ENCODE measurements at regions not wholly inside any gene's neighbourhood (a gene's known extent, or its start where the extent isn't known, plus 50 kb on each side); places are given as distances from the start of the nearest gene placed in this dataset. TPM values are rescaled to one million over a fixed set of nuclear protein-coding genes. Genes with fewer than 3 reads are reported as not detected.

DNA sequence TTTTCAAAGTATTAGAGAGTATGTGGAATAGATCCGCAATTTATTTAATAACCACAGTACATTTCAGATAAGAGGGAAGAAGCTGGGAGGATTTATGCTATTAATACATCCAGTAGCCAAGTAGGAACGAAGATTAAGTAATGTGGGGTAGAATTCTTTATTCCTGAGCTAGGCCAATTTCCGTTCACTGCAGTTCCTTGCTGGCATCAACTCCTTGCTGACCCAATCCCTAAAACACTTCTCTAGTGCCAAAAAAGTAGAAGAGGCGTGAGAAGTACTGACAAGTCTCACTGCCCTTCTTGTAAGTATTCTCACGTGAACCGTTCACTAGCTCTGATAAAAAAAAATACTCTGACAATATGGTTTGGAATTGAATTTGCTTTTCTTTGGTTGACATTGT, 211.4 kb downstream of the EPHA4 start:
- Mint-ChIP-seq H3K9me3 (ENCODE audit: unreplicated experiment) (no peaks in the 10 kb centered on the region), H3K27me3 (ENCODE audit: insufficient read depth, unreplicated experiment) (no peaks in the 10 kb centered on the region), H3K4me1 (ENCODE audit: insufficient read depth, unreplicated experiment) (no peaks in the 10 kb centered on the region), H3K36me3 (ENCODE audit: insufficient read depth, unreplicated experiment) (no peaks in the 10 kb centered on the region), H3K4me3 (ENCODE audit: unreplicated experiment) (no peak overlapping the region), H3K27ac (ENCODE audit: low read depth, unreplicated experiment) (no peak overlapping the region)
- BruUV-seq (replicated peaks): no TSS peak
- no peak for DNase-seq (ENCODE audit: unreplicated experiment)
- TF ChIP-seq, protein P1, sequence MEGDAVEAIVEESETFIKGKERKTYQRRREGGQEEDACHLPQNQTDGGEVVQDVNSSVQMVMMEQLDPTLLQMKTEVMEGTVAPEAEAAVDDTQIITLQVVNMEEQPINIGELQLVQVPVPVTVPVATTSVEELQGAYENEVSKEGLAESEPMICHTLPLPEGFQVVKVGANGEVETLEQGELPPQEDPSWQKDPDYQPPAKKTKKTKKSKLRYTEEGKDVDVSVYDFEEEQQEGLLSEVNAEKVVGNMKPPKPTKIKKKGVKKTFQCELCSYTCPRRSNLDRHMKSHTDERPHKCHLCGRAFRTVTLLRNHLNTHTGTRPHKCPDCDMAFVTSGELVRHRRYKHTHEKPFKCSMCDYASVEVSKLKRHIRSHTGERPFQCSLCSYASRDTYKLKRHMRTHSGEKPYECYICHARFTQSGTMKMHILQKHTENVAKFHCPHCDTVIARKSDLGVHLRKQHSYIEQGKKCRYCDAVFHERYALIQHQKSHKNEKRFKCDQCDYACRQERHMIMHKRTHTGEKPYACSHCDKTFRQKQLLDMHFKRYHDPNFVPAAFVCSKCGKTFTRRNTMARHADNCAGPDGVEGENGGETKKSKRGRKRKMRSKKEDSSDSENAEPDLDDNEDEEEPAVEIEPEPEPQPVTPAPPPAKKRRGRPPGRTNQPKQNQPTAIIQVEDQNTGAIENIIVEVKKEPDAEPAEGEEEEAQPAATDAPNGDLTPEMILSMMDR (IDR thresholded peaks at IDR 0.05; ENCODE audit: unreplicated experiment): no peak
- ChIA-PET CTCF (interaction anchor here (0.7 kb wide), 1 partner anchor 33 kb away, joined by 3 read pairs; no protein-coding TSS in a partner anchor), POLR2A (interaction anchor here (0.7 kb wide), 1 partner anchor 859 kb away, joined by 3 read pairs; no protein-coding TSS in a partner anchor)
- intact Hi-C loops (cut with micrococcal nuclease): no loop called here

- CTCF ChIA-PET: interaction anchor here (0.9 kb wide), 1 partner anchor 1624 kb away, joined by 3 read pairs; no protein-coding TSS in a partner anchor
- Mint-ChIP-seq H3K9me3 (ENCODE audit: unreplicated experiment) (no peaks in the 10 kb centered on the region), H3K4me1 (ENCODE audit: insufficient read depth, unreplicated experiment) (no peaks in the 10 kb centered on the region), H3K4me3 (ENCODE audit: unreplicated experiment) (no peak overlapping the region), H3K27ac (ENCODE audit: low read depth, unreplicated experiment) (no peak overlapping the region), H3K27me3 (ENCODE audit: insufficient read depth, unreplicated experiment) (no peaks in the 10 kb centered on the region), H3K36me3 (ENCODE audit: insufficient read depth, unreplicated experiment) (no peaks in the 10 kb centered on the region)
- TF ChIP-seq, protein P1 (IDR thresholded peaks at IDR 0.05; ENCODE audit: unreplicated experiment): no peak
- no peak for DNase-seq (ENCODE audit: unreplicated experiment)
- POLR2A ChIA-PET: interaction anchor here (0.7 kb wide), 1 partner anchor 860 kb away, joined by 3 read pairs; no protein-coding TSS in a partner anchor
- intact Hi-C loops (cut with micrococcal nuclease): no loop called here
- no TSS peak for BruUV-seq (replicated peaks)
These were observed 210.5 kb downstream of the EPHA4 start for GRCh38 chr2:221361633-221362032.

GRCh38 chr2:221364672-221365071, 207.4 kb downstream of the EPHA4 start:
- Mint-ChIP-seq H3K27ac (ENCODE audit: low read depth, unreplicated experiment) (no peak overlapping the region), H3K36me3 (ENCODE audit: insufficient read depth, unreplicated experiment) (no peaks in the 10 kb centered on the region), H3K9me3 (ENCODE audit: unreplicated experiment) (no peaks in the 10 kb centered on the region), H3K4me1 (ENCODE audit: insufficient read depth, unreplicated experiment) (no peaks in the 10 kb centered on the region), H3K27me3 (ENCODE audit: insufficient read depth, unreplicated experiment) (no peaks in the 10 kb centered on the region), H3K4me3 (ENCODE audit: unreplicated experiment) (no peak overlapping the region)
- POLR2A ChIA-PET: no interaction called here
- intact Hi-C loops (cut with micrococcal nuclease): no loop called here
- TF ChIP-seq, protein P1 (IDR thresholded peaks at IDR 0.05; ENCODE audit: unreplicated experiment): no peak
- BruUV-seq (replicated peaks): no TSS peak
- CTCF ChIA-PET: no interaction called here
- no peak for DNase-seq (ENCODE audit: unreplicated experiment)

Small RNAs in the stretch of these regions (microRNA-seq; reads per million reads assigned to microRNA genes)
- gene MIR4268: not detected
